ENCODE measurements at regions not wholly inside any gene's neighbourhood (a gene's known extent, or its start where the extent isn't known, plus 50 kb on each side); places are given as distances from the start of the nearest gene placed in this dataset.

DNA sequence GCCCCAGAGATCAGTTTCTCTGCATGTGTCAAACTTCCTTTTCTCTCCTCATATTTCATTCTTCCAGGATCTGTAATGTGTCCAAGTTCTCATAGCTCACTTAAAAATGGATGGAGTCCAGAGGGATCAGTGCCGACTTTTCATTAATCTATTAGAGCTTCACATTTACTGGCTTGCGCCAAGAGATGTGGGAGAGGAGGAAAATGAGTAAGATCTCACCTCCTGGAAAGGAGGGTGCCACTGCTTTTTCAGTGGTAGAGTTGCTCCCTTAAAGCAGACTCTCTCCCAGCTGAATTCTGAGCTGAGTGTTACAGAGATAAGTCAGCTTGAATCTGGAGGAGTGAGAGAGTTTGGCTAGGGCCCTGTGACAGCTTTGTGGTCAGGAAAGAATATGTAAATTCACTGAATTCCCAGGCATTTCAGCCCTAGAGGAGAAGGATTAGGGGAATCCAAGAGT, 175.9 kb downstream of the SOX4 start:
- DNase-seq = peak; percentile 62
- H3K4me3 Mint-ChIP-seq = peak overlapping the region in 1 of 2 experiments; percentile 24; a peak in 3 of 5 replicates
- Histone ChIP-seq H4K5ac (ENCODE audit: insufficient read length, low read depth, low read length) (no peak overlapping the region), H3K4me2 (ENCODE audit: insufficient read depth, insufficient read length, low read length) (peak overlapping the region; percentile 6), H4K8ac (replicated peaks; ENCODE audit: insufficient read length, low read depth, low read length) (no peak overlapping the region), H3K18ac (ENCODE audit: insufficient read length, low read depth, low read length) (no peak overlapping the region), H3T11ph (ENCODE audit: low read length) (no peak overlapping the region), H2BK12ac (ENCODE audit: insufficient read length, low read depth, low read length) (no peak overlapping the region), H3K23me2 (ENCODE audit: insufficient read length, low read depth, low read length, poor library complexity, severe bottlenecking) (no peaks in the 10 kb centered on the region), H3K4ac (ENCODE audit: low read depth, low read length) (no peak overlapping the region), H3K79me1 (ENCODE audit: insufficient read depth, low read depth, low read length, poor library complexity, severe bottlenecking) (peaks cover 10% of the 10 kb centered on the region), H2BK15ac (ENCODE audit: low read depth, low read length) (no peak overlapping the region), H3K27me3 (ENCODE audit: insufficient read depth, low read length) (no peaks in the 10 kb centered on the region; the same call in 1 of the 2 replicates), H3K9me3 (ENCODE audit: control insufficient read depth, low read depth, low read length) (no peaks in the 10 kb centered on the region), H3K4me1 (ENCODE audit: insufficient read depth, low read length) (peaks cover 23% of the 10 kb centered on the region), H2BK5ac (ENCODE audit: insufficient read length, low read length) (no peak overlapping the region), H3K14ac (ENCODE audit: insufficient read depth, low read length) (no peak overlapping the region), H3K9ac (ENCODE audit: extremely low read depth, insufficient read length, low read length) (no peak overlapping the region), H3K79me2 (ENCODE audit: insufficient read depth, low read length) (peaks cover 31% of the 10 kb centered on the region; the same call in 1 of the 2 replicates), H2AK5ac (ENCODE audit: insufficient read length, low read length) (no peak overlapping the region), H3K23ac (ENCODE audit: insufficient read length, low read depth, low read length) (no peak overlapping the region), H3K27ac (ENCODE audit: insufficient read length, low read depth, low read length) (peak overlapping the region; percentile 64), H2AFZ (ENCODE audit: low read length) (no peak overlapping the region), H2BK120ac (ENCODE audit: low read depth, low read length, poor library complexity, severe bottlenecking) (no peak overlapping the region), H4K20me1 (ENCODE audit: control insufficient read depth, insufficient read depth, insufficient read length) (no peaks in the 10 kb centered on the region), H3K56ac (ENCODE audit: insufficient read length, low read depth, low read length) (no peak overlapping the region), H4K91ac (ENCODE audit: insufficient read length, low read depth, low read length) (no peak overlapping the region), H2BK20ac (ENCODE audit: low read depth, low read length, poor library complexity, severe bottlenecking) (no peak overlapping the region)
- H3K36me3 Mint-ChIP-seq (ENCODE audit: insufficient read depth in 1 of 3, low read depth in 3 of 3) = peaks cover 2 to 7% (median 3%) of the 10 kb centered on the region in 3 experiments; a peak in 5 of 7 replicates
- H3K27me3 Mint-ChIP-seq (ENCODE audit: low read depth) = no peaks in the 10 kb centered on the region; the same call in 1 of the 2 replicates
- no CpG with 5 or more reads among the region's 2 CpGs for WGBS (ENCODE audit: extremely low coverage, insufficient read length, low lambda C conversion rate)
- peaks cover 69 to 77% of the 10 kb centered on the region in 2 experiments for H3K4me1 Mint-ChIP-seq
- peak overlapping the region in 2 of 3 experiments; percentile 56 to 96; a peak in 5 of 7 replicates for H3K27ac Mint-ChIP-seq
- no peaks in the 10 kb centered on the region for H3K9me3 Mint-ChIP-seq
- TF ChIP-seq, protein P1, sequence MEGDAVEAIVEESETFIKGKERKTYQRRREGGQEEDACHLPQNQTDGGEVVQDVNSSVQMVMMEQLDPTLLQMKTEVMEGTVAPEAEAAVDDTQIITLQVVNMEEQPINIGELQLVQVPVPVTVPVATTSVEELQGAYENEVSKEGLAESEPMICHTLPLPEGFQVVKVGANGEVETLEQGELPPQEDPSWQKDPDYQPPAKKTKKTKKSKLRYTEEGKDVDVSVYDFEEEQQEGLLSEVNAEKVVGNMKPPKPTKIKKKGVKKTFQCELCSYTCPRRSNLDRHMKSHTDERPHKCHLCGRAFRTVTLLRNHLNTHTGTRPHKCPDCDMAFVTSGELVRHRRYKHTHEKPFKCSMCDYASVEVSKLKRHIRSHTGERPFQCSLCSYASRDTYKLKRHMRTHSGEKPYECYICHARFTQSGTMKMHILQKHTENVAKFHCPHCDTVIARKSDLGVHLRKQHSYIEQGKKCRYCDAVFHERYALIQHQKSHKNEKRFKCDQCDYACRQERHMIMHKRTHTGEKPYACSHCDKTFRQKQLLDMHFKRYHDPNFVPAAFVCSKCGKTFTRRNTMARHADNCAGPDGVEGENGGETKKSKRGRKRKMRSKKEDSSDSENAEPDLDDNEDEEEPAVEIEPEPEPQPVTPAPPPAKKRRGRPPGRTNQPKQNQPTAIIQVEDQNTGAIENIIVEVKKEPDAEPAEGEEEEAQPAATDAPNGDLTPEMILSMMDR (conservative IDR thresholded peaks at IDR 0.05) = no peak
